ENCODE measurements at regions not wholly inside any gene's neighbourhood (a gene's known extent, or its start where the extent isn't known, plus 50 kb on each side); places are given as distances from the start of the nearest gene placed in this dataset.

- no peak for TF ChIP-seq CTCF (IDR thresholded peaks at IDR 0.05)
These were observed 94.0 kb downstream of the SPATA31D1 start for GRCh38 chr9:82082563-82082962.

- no peak for TF ChIP-seq CTCF (IDR thresholded peaks at IDR 0.05)
These were observed 100.0 kb downstream of the SPATA31D1 start for GRCh38 chr9:82088591-82088990.

GRCh38 chr9:82090046-82090445 is 101.5 kb downstream of the SPATA31D1 start:
- no peak for TF ChIP-seq CTCF (IDR thresholded peaks at IDR 0.05)

GRCh38 chr9:82091100-82091499 is 102.5 kb downstream of the SPATA31D1 start:
- TF ChIP-seq CTCF (IDR thresholded peaks at IDR 0.05) = no peak

- TF ChIP-seq CTCF (IDR thresholded peaks at IDR 0.05) = no peak
These were observed 103.0 kb downstream of the SPATA31D1 start for GRCh38 chr9:82091610-82092009.

- no peak for TF ChIP-seq CTCF (IDR thresholded peaks at IDR 0.05)
These were observed 112.9 kb downstream of the SPATA31D1 start for GRCh38 chr9:82101475-82101874.

- no peak for TF ChIP-seq CTCF (IDR thresholded peaks at IDR 0.05)
These were observed 115.7 kb downstream of the SPATA31D1 start for GRCh38 chr9:82104252-82104651.

GRCh38 chr9:82105729-82106128 is 117.2 kb downstream of the SPATA31D1 start:
- peak; percentile 75 for TF ChIP-seq CTCF (IDR thresholded peaks at IDR 0.05)
